Type B pancreatic cell (in vitro differentiated cells): ENCODE measurements at regions not wholly inside any gene's neighbourhood (a gene's known extent, or its start where the extent isn't known, plus 50 kb on each side); places are given as distances from the start of the nearest gene placed in this dataset.

Experiments used
- DNase-seq: peaks from one replicate; pipeline ENCODE4 v3.0.0; 2021; ENCODE audit warnings: mixed read lengths; ENCODE audit not compliant: unreplicated experiment; ENCODE audit errors: extremely low spot score
- H3K27ac Mint-ChIP-seq: 2 replicates; pipeline ENCODE4 v1.8.0; 2021; ENCODE audit warnings: mild to moderate bottlenecking, mixed read lengths
- H3K27me3 Mint-ChIP-seq: 2 replicates; pipeline ENCODE4 v1.8.0; 2021; ENCODE audit warnings: mixed read lengths
- H3K36me3 Mint-ChIP-seq: 2 replicates; pipeline ENCODE4 v1.8.0; 2021; ENCODE audit warnings: mixed read lengths
- H3K4me1 Mint-ChIP-seq: one replicate; pipeline ENCODE4 v1.8.0; 2021; ENCODE audit warnings: mixed read lengths; ENCODE audit not compliant: unreplicated experiment
- H3K4me3 Mint-ChIP-seq: 2 replicates; pipeline ENCODE4 v1.8.0; 2021; ENCODE audit warnings: mild to moderate bottlenecking, mixed read lengths
- H3K9me3 Mint-ChIP-seq: 2 replicates; pipeline ENCODE4 v1.8.0; 2021; ENCODE audit warnings: mixed read lengths
- TF ChIP-seq, protein P1 (sequence below): fragments of 200-600 bp; sonication (generic); conservative IDR thresholded peaks from 2 replicates; pipeline ENCODE4 v1.5.0; 2021; ENCODE audit warnings: antibody characterized with exemption, mild to moderate bottlenecking

DNA sequence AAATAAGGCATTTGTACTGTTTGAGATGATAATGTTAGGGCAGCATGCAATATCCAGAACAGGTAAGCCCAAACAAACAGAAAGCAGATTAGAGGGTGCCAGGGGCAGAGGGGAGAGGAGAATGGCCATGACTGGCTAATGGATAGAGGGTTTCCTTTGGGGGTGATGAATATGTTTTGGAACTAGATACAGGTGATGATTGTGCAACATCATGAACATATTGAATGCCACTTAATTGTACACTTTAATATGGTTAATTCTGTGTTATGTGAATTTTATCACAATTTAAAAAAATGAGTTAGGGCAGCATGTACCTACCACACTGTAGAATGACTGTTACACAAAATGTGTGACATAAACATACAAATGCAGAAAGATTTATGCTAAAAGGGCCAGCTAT is 255.5 kb upstream of the FN1 start:
- Mint-ChIP-seq H3K27ac (no peak overlapping the region), H3K27me3 (no peaks in the 10 kb centered on the region), H3K36me3 (no peaks in the 10 kb centered on the region), H3K9me3 (peaks cover 4% of the 10 kb centered on the region), H3K4me3 (no peak overlapping the region), H3K4me1 (peaks cover 27% of the 10 kb centered on the region)
- TF ChIP-seq, protein P1, sequence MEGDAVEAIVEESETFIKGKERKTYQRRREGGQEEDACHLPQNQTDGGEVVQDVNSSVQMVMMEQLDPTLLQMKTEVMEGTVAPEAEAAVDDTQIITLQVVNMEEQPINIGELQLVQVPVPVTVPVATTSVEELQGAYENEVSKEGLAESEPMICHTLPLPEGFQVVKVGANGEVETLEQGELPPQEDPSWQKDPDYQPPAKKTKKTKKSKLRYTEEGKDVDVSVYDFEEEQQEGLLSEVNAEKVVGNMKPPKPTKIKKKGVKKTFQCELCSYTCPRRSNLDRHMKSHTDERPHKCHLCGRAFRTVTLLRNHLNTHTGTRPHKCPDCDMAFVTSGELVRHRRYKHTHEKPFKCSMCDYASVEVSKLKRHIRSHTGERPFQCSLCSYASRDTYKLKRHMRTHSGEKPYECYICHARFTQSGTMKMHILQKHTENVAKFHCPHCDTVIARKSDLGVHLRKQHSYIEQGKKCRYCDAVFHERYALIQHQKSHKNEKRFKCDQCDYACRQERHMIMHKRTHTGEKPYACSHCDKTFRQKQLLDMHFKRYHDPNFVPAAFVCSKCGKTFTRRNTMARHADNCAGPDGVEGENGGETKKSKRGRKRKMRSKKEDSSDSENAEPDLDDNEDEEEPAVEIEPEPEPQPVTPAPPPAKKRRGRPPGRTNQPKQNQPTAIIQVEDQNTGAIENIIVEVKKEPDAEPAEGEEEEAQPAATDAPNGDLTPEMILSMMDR: no peak
- no peak for DNase-seq

DNA sequence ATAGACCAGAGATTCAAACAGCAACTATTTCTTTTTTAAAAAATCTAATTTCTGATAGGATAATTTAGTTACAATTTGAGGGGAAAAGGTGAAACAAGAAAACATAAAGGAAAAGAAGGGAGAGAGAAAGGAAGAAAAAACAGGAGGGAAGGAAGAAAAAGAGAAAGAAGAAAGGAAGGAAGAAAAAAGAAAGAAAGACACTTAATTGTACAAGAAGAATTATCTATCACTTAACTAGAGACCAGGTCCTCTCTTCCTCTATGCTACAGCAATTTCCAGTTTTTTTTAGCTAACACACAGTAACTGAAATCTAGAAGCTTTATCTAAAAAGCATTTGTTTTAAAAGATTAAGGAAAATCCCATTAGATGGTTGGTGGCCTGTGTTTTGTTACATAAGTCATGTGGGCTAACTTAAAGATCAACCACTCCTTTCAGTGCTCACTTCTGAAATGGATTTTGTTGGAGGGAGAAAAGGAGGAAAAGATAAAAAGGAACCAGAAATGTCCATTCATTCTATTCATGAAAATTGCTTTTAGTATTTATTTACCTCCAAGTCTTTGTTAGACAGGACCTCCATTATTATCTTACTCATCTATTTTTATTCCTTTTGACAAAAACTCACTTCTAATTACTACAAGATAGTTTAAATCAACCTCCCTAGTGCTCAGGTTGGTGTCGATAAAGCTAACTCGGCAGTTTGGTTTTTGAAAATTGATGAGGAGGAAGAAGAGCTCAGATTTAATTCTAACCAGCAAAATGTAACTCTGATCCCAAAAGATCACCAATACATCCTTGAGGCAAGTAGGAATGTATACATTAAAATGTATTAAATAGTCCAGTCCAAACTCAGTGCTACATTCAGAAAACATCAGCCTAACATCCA is 251.5 kb upstream of the FN1 start:
- H3K36me3 Mint-ChIP-seq: no peaks in the 10 kb centered on the region
- H3K27ac Mint-ChIP-seq: no peak overlapping the region
- TF ChIP-seq, protein P1: no peak
- no peaks in the 10 kb centered on the region for H3K27me3 Mint-ChIP-seq
- DNase-seq: no peak
- H3K4me3 Mint-ChIP-seq: no peak overlapping the region
- peaks cover 5% of the 10 kb centered on the region for H3K9me3 Mint-ChIP-seq
- peaks cover 32% of the 10 kb centered on the region for H3K4me1 Mint-ChIP-seq

DNA sequence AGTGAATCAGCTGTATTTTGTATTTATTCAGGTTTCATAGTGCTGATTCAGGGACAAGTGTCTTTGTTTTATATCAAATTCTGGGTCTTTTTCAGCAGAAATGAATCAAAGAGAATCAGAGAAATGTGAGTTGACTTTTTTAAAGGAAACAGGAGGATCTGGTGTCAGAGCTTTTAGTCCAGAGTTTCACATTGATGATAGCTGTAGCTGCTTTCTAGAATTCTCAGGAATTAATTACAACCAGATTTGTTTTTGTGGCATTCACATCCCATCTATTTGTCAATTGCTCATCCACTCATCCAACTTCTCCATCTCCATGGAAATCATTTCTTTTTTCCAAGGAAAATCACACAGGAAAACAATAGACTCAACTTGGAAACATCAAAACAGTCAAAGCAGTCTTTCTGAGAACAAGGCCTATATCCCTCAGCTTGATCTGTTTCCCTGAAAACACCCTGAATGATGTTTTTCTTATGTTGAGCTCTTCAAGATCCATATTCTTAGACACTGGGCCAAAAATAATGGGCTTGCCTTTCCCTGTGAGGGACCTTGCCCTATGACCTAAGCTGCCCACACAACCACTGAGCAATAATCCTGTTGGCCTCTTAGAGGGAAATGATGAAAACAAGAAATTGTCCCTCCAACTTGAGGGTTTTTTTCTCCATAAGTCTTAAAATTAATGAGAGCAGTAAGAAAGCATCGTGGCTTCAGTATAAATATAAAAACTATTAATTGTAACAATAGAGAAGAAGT is 249.5 kb upstream of the FN1 start:
- no peak for DNase-seq
- Mint-ChIP-seq H3K27ac (peak overlapping the region; percentile 81), H3K36me3 (no peaks in the 10 kb centered on the region), H3K9me3 (peaks cover 5% of the 10 kb centered on the region), H3K4me1 (peaks cover 40% of the 10 kb centered on the region), H3K4me3 (no peak overlapping the region), H3K27me3 (no peaks in the 10 kb centered on the region)
- TF ChIP-seq, protein P1: no peak

DNA sequence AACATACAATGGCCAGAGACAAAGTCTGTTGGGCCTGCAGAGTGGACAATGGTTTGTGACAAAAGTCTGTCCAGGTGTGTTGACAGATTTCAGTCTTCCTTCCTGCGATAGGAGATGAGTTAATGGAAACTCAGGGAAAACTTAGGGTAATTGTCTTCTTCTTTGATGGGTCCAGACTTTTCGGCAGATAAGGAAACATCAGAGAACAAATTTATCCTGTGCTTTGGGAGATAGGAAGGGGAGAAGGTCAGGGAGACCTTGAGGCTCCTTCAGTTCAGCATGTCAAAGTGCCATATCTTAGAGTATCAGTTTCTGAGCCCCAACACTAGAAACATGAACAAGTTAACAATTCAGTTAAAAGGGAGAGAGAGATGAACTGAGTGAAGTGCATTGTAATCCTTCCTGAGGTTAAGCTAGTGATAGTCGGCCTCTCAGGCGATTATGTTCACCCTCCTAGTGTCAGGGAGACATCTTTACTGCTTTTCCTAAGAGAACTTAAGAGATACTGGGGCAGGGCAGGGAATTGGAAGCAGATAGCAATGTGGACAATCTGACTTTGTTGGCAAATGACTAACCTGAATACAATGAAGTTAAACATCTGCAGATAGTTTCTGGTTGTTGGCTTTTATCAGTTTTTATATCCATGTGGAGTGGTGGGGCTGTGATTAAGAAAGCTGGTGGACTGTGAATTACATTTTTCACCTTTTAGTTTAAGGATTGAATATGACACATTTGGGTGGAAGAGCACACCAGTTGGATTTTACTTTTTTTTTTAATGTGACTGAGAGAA is 248.8 kb upstream of the FN1 start:
- H3K9me3 Mint-ChIP-seq: peaks cover 5% of the 10 kb centered on the region
- peak overlapping the region; percentile 30 for H3K4me3 Mint-ChIP-seq
- peak overlapping the region; percentile 81 for H3K27ac Mint-ChIP-seq
- peaks cover 40% of the 10 kb centered on the region for H3K4me1 Mint-ChIP-seq
- H3K36me3 Mint-ChIP-seq: no peaks in the 10 kb centered on the region
- H3K27me3 Mint-ChIP-seq: no peaks in the 10 kb centered on the region
- DNase-seq: no peak
- TF ChIP-seq, protein P1: no peak

DNA sequence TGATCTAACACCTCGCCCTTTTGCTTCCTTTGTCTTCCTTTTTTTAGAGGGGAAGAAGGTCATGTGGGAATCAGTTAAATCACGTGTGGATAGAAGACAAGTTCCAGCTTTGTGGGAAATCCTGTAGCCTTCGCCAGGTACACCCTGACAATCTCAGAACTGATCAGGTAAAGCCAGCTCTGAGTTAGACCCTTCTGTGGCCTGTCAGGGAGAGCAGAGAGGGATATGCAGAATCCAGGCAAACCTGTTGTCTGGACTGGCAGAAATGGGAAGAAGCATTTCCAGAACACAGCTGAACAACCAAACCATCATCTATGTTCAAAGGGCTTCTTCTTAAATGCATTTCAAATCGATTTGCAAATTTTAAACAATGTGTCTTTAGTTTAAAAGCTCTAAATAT is 247.4 kb upstream of the FN1 start:
- H3K27me3 Mint-ChIP-seq: no peaks in the 10 kb centered on the region
- no peak overlapping the region for H3K27ac Mint-ChIP-seq
- TF ChIP-seq, protein P1: no peak
- DNase-seq: no peak
- peaks cover 41% of the 10 kb centered on the region for H3K4me1 Mint-ChIP-seq
- peaks cover 5% of the 10 kb centered on the region for H3K9me3 Mint-ChIP-seq
- no peaks in the 10 kb centered on the region for H3K36me3 Mint-ChIP-seq
- no peak overlapping the region for H3K4me3 Mint-ChIP-seq
